Natural killer cell (primary cell): ENCODE measurements at regions not wholly inside any gene's neighbourhood (a gene's known extent, or its start where the extent isn't known, plus 50 kb on each side); places are given as distances from the start of the nearest gene placed in this dataset.

Experiments used
- ATAC-seq, 3 donors: fragments of 150-1000 bp in 2 of 3; fragments of 200-7000 bp in 1 of 3; cut with Tn5 transposase; 1 replicate in 1 of 3; 2 replicates in 2 of 3; pipeline ENCODE4 v1.10.0; 2021; ENCODE audit warnings: mild to moderate bottlenecking in 2 of 3, moderate library complexity in 2 of 3
- DNase-seq, 2 donors: peaks; one replicate each; pipeline versions ENCODE4 v3.0.0 to v3.0.0-alpha.2; 2013 to 2021; ENCODE audit warnings: mixed read lengths in 1 of 2
- H3K27ac ChIP-seq: one replicate; pipeline ENCODE4 v1.5.1; 2013; ENCODE audit warnings: mild to moderate bottlenecking, low read length
- H3K27me3 ChIP-seq: one replicate; pipeline ENCODE4 v1.6.1; 2013; ENCODE audit warnings: low read length; ENCODE audit not compliant: control insufficient read depth, insufficient read depth
- H3K36me3 ChIP-seq: one replicate; pipeline ENCODE4 v1.6.1; 2013; ENCODE audit warnings: low read length; ENCODE audit not compliant: control insufficient read depth, insufficient read depth
- H3K4me1 ChIP-seq: one replicate; pipeline ENCODE4 v1.6.1; 2013; ENCODE audit warnings: low read length; ENCODE audit not compliant: control insufficient read depth, insufficient read depth
- H3K4me3 ChIP-seq: one replicate; pipeline ENCODE4 v1.5.1; 2013; ENCODE audit warnings: low read length
- H3K9me3 ChIP-seq: one replicate; pipeline ENCODE4 v1.6.1; 2013; ENCODE audit warnings: low read length; ENCODE audit not compliant: control insufficient read depth, insufficient read depth
- H3K27ac Mint-ChIP-seq, 2 donors: one replicate each; pipeline ENCODE4 v1.8.0; 2022; ENCODE audit warnings: mild to moderate bottlenecking in 2 of 2, mixed read lengths in 2 of 2, moderate library complexity in 1 of 2
- H3K27me3 Mint-ChIP-seq, 2 donors: one replicate each; pipeline ENCODE4 v1.8.0; 2022; ENCODE audit warnings: low read depth in 2 of 2, mixed read lengths in 2 of 2
- H3K36me3 Mint-ChIP-seq: one replicate; pipeline ENCODE4 v1.8.0; 2022; ENCODE audit warnings: mixed read lengths
- H3K4me1 Mint-ChIP-seq, 2 donors: one replicate each; pipeline ENCODE4 v1.8.0; 2022; ENCODE audit warnings: mixed read lengths in 2 of 2
- H3K4me3 Mint-ChIP-seq: one replicate; pipeline ENCODE4 v1.8.0; 2022; ENCODE audit warnings: mild to moderate bottlenecking, moderate library complexity, mixed read lengths
- H3K9me3 Mint-ChIP-seq, 2 donors: one replicate each; pipeline ENCODE4 v1.8.0; 2022; ENCODE audit warnings: mixed read lengths in 2 of 2
- WGBS: methylation state at CpG from one replicate; pipeline ENCODE4 v1.1.7; 2013; ENCODE audit warnings: missing lambda C conversion rate; ENCODE audit not compliant: insufficient coverage; 5-methylcytosine and 5-hydroxymethylcytosine counted together
- intact Hi-C: fragments of 100-400 bp; cut with micrococcal nuclease; formaldehyde crosslinking; loops from one replicate; pipeline ENCODE4 v1.14.2; 2022
- TF ChIP-seq, protein P1 (sequence below): fragments of 200-600 bp; IDR thresholded peaks from one replicate; pipeline ENCODE4 v1.8.0; 2022; ENCODE audit warnings: antibody characterized with exemption

DNA sequence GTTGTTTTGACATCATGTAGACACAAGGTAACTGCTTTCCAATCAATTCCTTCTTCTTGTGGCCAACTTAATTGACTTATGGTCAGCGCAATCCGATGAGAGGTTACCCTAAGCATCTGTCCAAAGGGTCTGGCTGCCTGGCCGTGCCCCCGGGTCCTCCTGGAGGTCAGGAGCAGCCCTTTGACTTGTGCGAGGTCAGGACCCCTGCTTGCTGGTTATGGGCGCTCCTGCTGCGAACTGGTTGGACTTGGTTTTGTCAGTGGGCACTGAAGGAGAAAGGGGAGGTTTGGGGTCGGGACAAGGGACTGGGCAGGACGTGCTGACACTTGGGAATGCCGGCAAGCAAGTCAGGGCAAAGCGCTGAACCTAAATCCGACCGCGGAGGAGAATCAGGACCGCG is 215.6 kb downstream of the QKI start:
- H3K4me3 ChIP-seq, result no peak overlapping the region
- no peaks in the 10 kb centered on the region for H3K36me3 ChIP-seq
- H3K27me3 Mint-ChIP-seq, result peaks cover 17 to 20% of the 10 kb centered on the region in 2 donors
- no peaks in the 10 kb centered on the region for H3K36me3 Mint-ChIP-seq
- H3K4me3 Mint-ChIP-seq, result no peak overlapping the region
- no peaks in the 10 kb centered on the region for H3K4me1 Mint-ChIP-seq
- H3K9me3 ChIP-seq, result no peaks in the 10 kb centered on the region
- DNase-seq (no peak), ATAC-seq (no peak)
- peaks cover 3% of the 10 kb centered on the region for H3K27me3 ChIP-seq
- H3K27ac Mint-ChIP-seq, result no peak overlapping the region
- TF ChIP-seq, protein P1, sequence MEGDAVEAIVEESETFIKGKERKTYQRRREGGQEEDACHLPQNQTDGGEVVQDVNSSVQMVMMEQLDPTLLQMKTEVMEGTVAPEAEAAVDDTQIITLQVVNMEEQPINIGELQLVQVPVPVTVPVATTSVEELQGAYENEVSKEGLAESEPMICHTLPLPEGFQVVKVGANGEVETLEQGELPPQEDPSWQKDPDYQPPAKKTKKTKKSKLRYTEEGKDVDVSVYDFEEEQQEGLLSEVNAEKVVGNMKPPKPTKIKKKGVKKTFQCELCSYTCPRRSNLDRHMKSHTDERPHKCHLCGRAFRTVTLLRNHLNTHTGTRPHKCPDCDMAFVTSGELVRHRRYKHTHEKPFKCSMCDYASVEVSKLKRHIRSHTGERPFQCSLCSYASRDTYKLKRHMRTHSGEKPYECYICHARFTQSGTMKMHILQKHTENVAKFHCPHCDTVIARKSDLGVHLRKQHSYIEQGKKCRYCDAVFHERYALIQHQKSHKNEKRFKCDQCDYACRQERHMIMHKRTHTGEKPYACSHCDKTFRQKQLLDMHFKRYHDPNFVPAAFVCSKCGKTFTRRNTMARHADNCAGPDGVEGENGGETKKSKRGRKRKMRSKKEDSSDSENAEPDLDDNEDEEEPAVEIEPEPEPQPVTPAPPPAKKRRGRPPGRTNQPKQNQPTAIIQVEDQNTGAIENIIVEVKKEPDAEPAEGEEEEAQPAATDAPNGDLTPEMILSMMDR, result no peak
- no peak overlapping the region for H3K27ac ChIP-seq
- H3K4me1 ChIP-seq, result peaks cover 8% of the 10 kb centered on the region
- WGBS, result 67% methylated on average over 16 of the region's 16 CpGs
- no peaks in the 10 kb centered on the region for H3K9me3 Mint-ChIP-seq
- intact Hi-C loops, result no loop called here
